ENCODE measurements at regions not wholly inside any gene's neighbourhood (a gene's known extent, or its start where the extent isn't known, plus 50 kb on each side); places are given as distances from the start of the nearest gene placed in this dataset.

DNA sequence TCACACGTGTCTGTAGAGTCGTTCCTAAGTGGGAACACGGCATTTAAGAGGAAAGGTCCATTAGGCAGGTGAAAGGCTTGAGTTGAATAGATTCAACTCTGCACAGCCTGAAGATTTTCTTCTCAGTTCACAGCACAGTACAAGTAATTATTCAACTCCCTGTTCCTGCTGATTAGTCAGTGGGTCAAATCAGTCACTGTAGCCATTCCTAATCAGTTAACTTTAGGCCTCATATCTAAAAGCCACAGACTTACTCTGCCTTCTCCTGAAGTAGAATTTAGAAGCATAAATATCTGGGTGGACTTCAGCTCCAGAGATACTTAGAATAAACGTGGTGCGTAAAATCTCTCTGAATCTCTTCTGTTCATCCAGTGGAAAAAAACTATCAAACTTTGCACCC is 872.4 kb downstream of the C6orf118 start:
- TF ChIP-seq POLR2AphosphoS5 (IDR thresholded peaks at IDR 0.05; ENCODE audit: low read depth, low read length) = no peak
- no peak for TF ChIP-seq SIN3A (IDR thresholded peaks at IDR 0.05; ENCODE audit: borderline replicate concordance, insufficient read depth, low read length)
- TF ChIP-seq, protein P1, sequence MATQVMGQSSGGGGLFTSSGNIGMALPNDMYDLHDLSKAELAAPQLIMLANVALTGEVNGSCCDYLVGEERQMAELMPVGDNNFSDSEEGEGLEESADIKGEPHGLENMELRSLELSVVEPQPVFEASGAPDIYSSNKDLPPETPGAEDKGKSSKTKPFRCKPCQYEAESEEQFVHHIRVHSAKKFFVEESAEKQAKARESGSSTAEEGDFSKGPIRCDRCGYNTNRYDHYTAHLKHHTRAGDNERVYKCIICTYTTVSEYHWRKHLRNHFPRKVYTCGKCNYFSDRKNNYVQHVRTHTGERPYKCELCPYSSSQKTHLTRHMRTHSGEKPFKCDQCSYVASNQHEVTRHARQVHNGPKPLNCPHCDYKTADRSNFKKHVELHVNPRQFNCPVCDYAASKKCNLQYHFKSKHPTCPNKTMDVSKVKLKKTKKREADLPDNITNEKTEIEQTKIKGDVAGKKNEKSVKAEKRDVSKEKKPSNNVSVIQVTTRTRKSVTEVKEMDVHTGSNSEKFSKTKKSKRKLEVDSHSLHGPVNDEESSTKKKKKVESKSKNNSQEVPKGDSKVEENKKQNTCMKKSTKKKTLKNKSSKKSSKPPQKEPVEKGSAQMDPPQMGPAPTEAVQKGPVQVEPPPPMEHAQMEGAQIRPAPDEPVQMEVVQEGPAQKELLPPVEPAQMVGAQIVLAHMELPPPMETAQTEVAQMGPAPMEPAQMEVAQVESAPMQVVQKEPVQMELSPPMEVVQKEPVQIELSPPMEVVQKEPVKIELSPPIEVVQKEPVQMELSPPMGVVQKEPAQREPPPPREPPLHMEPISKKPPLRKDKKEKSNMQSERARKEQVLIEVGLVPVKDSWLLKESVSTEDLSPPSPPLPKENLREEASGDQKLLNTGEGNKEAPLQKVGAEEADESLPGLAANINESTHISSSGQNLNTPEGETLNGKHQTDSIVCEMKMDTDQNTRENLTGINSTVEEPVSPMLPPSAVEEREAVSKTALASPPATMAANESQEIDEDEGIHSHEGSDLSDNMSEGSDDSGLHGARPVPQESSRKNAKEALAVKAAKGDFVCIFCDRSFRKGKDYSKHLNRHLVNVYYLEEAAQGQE (IDR thresholded peaks at IDR 0.05; ENCODE audit: insufficient read depth in 1 of 2, low read depth in 2 of 2, low read length in 2 of 2) = no peak
